Panc1 (cell line): ENCODE measurements at regions not wholly inside any gene's neighbourhood (a gene's known extent, or its start where the extent isn't known, plus 50 kb on each side); places are given as distances from the start of the nearest gene placed in this dataset.

Source experiments
- POLR2AphosphoS5 ChIP-seq: IDR thresholded peaks from 2 replicates; pipeline ENCODE4 v1.6.1; 2012; ENCODE audit warnings: mild to moderate bottlenecking, low read depth, low read length, moderate library complexity
- SIN3A ChIP-seq: IDR thresholded peaks from 2 replicates; pipeline ENCODE4 v1.6.1; 2012; ENCODE audit warnings: low read depth, mild to moderate bottlenecking, low read length, moderate library complexity, borderline replicate concordance; ENCODE audit not compliant: insufficient read depth
- TCF7L2 ChIP-seq: IDR thresholded peaks from 2 replicates; pipeline ENCODE4 v1.6.1; 2011; ENCODE audit warnings: mild to moderate bottlenecking, low read depth, low read length, inconsistent platforms
- TF ChIP-seq, protein P1 (sequence below): fragments of 450-650 bp; IDR thresholded peaks from 2 replicates; pipeline ENCODE4 v1.5.1; 2017; ENCODE audit warnings: mild to moderate bottlenecking
- TF ChIP-seq, protein P2 (sequence below), 2 experiments: IDR thresholded peaks; 2 replicates each; pipeline ENCODE4 v1.6.1; 2011 to 2012; ENCODE audit warnings: low read depth in 2 of 2, control low read depth in 1 of 2, low read length in 1 of 2, mild to moderate bottlenecking in 1 of 2, moderate library complexity in 1 of 2; ENCODE audit not compliant: insufficient read depth in 1 of 2

DNA sequence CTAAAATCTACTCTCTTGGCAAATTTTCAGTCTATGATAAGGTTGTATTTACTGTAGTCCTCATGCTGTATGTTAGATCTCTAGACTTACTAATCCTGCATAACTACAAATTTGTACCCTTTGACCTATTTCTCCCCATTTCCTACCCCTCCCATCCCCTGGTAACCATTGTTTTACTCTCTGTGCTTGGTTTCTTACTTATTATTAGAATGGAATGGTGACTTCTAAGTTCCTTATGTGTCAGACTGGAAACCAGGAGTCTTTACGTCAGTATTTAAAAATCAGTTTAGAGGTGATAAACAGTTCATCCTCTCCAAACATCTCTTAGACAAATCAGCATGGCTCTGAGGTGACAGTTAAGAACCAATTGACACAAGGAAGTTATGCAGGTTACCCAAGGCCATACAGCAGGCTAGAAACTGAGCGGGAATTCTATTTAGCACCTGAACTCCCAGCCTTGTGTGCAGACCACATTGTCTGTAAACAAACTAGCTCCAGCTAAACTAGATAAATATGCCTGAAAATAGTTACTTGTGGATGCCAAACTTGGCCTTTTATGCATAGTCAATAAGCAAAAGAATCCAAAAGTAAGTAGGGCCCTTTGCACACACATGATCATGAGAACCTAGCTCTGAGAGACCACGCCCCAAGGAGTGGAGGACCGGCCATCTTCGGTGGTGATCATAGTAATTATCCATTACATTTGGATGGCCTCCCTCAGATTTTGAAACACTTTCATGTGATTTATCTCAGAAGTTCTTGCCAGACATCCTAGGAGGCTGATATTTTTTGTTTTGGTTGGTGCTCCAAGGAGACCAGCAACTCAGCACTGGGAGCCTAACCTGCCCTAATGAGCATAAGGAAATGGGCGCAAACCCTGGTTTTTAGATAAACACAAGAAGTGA lies 72.3 kb upstream of the BOC start:
- TF ChIP-seq, protein P1, sequence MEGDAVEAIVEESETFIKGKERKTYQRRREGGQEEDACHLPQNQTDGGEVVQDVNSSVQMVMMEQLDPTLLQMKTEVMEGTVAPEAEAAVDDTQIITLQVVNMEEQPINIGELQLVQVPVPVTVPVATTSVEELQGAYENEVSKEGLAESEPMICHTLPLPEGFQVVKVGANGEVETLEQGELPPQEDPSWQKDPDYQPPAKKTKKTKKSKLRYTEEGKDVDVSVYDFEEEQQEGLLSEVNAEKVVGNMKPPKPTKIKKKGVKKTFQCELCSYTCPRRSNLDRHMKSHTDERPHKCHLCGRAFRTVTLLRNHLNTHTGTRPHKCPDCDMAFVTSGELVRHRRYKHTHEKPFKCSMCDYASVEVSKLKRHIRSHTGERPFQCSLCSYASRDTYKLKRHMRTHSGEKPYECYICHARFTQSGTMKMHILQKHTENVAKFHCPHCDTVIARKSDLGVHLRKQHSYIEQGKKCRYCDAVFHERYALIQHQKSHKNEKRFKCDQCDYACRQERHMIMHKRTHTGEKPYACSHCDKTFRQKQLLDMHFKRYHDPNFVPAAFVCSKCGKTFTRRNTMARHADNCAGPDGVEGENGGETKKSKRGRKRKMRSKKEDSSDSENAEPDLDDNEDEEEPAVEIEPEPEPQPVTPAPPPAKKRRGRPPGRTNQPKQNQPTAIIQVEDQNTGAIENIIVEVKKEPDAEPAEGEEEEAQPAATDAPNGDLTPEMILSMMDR: no peak
- TF ChIP-seq POLR2AphosphoS5: no peak
- TF ChIP-seq, protein P2, sequence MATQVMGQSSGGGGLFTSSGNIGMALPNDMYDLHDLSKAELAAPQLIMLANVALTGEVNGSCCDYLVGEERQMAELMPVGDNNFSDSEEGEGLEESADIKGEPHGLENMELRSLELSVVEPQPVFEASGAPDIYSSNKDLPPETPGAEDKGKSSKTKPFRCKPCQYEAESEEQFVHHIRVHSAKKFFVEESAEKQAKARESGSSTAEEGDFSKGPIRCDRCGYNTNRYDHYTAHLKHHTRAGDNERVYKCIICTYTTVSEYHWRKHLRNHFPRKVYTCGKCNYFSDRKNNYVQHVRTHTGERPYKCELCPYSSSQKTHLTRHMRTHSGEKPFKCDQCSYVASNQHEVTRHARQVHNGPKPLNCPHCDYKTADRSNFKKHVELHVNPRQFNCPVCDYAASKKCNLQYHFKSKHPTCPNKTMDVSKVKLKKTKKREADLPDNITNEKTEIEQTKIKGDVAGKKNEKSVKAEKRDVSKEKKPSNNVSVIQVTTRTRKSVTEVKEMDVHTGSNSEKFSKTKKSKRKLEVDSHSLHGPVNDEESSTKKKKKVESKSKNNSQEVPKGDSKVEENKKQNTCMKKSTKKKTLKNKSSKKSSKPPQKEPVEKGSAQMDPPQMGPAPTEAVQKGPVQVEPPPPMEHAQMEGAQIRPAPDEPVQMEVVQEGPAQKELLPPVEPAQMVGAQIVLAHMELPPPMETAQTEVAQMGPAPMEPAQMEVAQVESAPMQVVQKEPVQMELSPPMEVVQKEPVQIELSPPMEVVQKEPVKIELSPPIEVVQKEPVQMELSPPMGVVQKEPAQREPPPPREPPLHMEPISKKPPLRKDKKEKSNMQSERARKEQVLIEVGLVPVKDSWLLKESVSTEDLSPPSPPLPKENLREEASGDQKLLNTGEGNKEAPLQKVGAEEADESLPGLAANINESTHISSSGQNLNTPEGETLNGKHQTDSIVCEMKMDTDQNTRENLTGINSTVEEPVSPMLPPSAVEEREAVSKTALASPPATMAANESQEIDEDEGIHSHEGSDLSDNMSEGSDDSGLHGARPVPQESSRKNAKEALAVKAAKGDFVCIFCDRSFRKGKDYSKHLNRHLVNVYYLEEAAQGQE (IDR thresholded peaks at IDR 0.05; ENCODE audit: insufficient read depth in 1 of 2, low read depth in 2 of 2, low read length in 1 of 2): no peak
- TF ChIP-seq TCF7L2: no peak
- TF ChIP-seq SIN3A: no peak
